ENCODE measurements at regions not wholly inside any gene's neighbourhood (a gene's known extent, or its start where the extent isn't known, plus 50 kb on each side); places are given as distances from the start of the nearest gene placed in this dataset.

DNA sequence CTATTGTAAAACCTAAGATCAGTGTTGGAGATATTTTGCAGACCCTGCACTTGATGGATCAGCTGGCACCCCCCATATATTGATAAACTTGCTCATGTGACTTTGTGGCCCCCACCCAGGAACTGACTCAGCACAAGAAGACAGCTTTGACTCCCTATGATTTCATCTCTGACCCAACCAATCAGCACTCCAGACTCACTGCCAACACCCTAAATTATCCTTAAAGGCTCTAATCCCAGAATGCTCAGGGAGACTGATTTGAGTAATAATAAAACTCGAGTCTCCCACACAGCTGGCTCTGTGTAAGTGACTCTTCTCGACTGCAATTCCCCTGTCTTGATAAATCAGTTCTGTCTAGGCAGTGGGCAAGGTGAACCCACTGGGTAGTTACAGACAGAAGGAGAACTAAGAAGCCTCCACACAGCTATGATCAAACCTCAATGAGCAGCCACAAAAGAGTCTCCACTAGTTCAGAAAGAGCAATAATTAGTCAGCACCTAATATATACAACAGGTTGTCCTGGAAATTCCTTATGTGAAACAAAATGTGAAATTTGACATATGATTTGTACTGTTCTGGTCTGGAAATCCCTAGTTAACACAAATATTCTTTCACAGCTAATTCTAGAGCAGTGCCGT is 52.2 kb downstream of the ACTL7B start:
- Histone ChIP-seq H3K27ac (ENCODE audit: low read depth, low read length) (no peak overlapping the region), H3K4me3 (ENCODE audit: low read length in 3 of 3) (no peak overlapping the region), H3K9me3 (ENCODE audit: control insufficient read depth in 3 of 3, low read length in 3 of 3) (no peaks in the 10 kb centered on the region), H3K27me3 (ENCODE audit: control insufficient read depth in 3 of 3, insufficient read depth in 3 of 3, low read length in 3 of 3) (no peaks in the 10 kb centered on the region), H3K9ac (ENCODE audit: low read depth in 1 of 3, low read length in 3 of 3) (no peak overlapping the region), H3K4me1 (ENCODE audit: control insufficient read depth in 3 of 3, insufficient read depth in 3 of 3, low read length in 3 of 3) (peaks cover 8 to 13% (median 10%) of the 10 kb centered on the region in 3 donors), H3K36me3 (ENCODE audit: control insufficient read depth in 3 of 3, insufficient read depth in 3 of 3, low read length in 3 of 3) (no peaks in the 10 kb centered on the region)

DNA sequence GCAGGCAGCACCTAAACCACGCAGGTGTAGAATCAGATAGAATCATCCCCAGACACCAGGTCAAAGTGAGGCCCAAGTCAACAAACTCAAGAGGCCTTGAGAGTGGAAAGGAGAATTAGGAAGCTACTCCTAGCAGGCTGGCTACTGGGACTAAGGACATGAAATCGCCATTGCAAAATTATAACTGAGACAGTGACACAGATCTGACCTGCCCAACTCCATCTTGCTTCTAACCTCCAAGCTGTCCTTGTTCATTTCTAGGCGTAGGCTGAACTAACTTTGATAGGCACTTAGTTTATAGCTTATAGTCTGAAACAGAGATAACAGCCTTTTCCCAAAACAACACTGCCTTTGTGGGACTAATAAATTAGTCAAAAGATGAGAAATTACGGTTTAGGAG is 52.8 kb downstream of the ACTL7B start:
- H3K36me3 ChIP-seq (ENCODE audit: control insufficient read depth in 3 of 3, insufficient read depth in 3 of 3, low read length in 3 of 3), result no peaks in the 10 kb centered on the region
- no peak overlapping the region for H3K9ac ChIP-seq (ENCODE audit: low read depth in 1 of 3, low read length in 3 of 3)
- no peaks in the 10 kb centered on the region for H3K27me3 ChIP-seq (ENCODE audit: control insufficient read depth in 3 of 3, insufficient read depth in 3 of 3, low read length in 3 of 3)
- H3K27ac ChIP-seq (ENCODE audit: low read depth, low read length), result no peak overlapping the region
- no peak overlapping the region for H3K4me3 ChIP-seq (ENCODE audit: low read length in 3 of 3)
- H3K4me1 ChIP-seq (ENCODE audit: control insufficient read depth in 3 of 3, insufficient read depth in 3 of 3, low read length in 3 of 3), result peaks cover 8 to 13% (median 10%) of the 10 kb centered on the region in 3 donors
- H3K9me3 ChIP-seq (ENCODE audit: control insufficient read depth in 3 of 3, low read length in 3 of 3), result no peaks in the 10 kb centered on the region

DNA sequence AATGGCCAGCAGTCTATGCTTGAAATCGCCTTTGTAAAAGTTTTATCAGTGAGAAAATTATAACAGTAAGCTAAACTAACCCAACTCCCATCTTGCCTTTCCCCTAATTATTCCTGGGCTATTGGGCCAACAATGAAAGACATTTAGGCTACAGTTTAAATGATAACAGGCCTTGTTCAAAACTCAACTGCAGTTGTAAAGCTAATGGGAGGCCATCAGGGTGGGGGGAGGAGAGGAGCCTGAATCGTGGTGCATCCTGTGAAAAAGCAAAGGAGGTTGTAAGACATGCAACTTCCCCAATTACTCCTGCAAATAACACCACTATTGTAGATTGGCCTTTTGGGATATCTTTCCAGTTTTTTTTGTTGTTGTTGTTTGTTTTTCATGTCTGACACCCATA is 53.8 kb downstream of the ACTL7B start:
- peaks cover 8 to 13% (median 10%) of the 10 kb centered on the region in 3 donors for H3K4me1 ChIP-seq (ENCODE audit: control insufficient read depth in 3 of 3, insufficient read depth in 3 of 3, low read length in 3 of 3)
- no peaks in the 10 kb centered on the region for H3K9me3 ChIP-seq (ENCODE audit: control insufficient read depth in 3 of 3, low read length in 3 of 3)
- no peak overlapping the region for H3K4me3 ChIP-seq (ENCODE audit: low read length in 3 of 3)
- H3K9ac ChIP-seq (ENCODE audit: low read depth in 1 of 3, low read length in 3 of 3), result no peak overlapping the region
- H3K27ac ChIP-seq (ENCODE audit: low read depth, low read length), result no peak overlapping the region
- no peaks in the 10 kb centered on the region for H3K27me3 ChIP-seq (ENCODE audit: control insufficient read depth in 3 of 3, insufficient read depth in 3 of 3, low read length in 3 of 3)
- no peaks in the 10 kb centered on the region for H3K36me3 ChIP-seq (ENCODE audit: control insufficient read depth in 3 of 3, insufficient read depth in 3 of 3, low read length in 3 of 3)

DNA sequence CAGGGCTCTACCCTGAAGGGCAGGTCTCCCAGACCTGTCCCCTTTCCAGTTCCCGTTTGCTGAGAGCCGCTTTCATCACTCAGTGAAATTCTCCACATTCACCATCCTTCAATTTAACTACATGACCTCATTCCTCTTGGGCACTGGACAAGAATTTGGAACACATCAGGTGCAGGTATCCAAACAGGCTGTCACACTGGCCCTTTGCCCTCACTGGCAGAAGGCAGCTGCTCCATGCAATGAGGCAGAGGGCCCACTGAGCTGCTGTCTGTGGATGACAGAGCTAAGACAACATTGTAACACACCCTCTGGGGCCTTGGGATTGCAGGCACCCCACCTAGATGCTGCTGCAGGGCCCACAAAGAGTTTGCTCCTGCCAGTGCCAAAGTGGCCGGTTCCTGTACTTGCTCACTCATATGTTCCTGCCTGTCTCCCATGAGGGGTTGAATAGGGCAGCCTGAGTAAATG is 55.1 kb downstream of the ACTL7B start:
- Histone ChIP-seq H3K27ac (ENCODE audit: low read depth, low read length) (peak overlapping the region; percentile 78), H3K9me3 (ENCODE audit: control insufficient read depth in 3 of 3, low read length in 3 of 3) (no peaks in the 10 kb centered on the region), H3K27me3 (ENCODE audit: control insufficient read depth in 3 of 3, insufficient read depth in 3 of 3, low read length in 3 of 3) (no peaks in the 10 kb centered on the region), H3K9ac (ENCODE audit: low read depth in 1 of 3, low read length in 3 of 3) (peak overlapping the region; percentile 5 to 52 (median 50)), H3K4me3 (ENCODE audit: low read length in 3 of 3) (no peak overlapping the region), H3K36me3 (ENCODE audit: control insufficient read depth in 3 of 3, insufficient read depth in 3 of 3, low read length in 3 of 3) (no peaks in the 10 kb centered on the region), H3K4me1 (ENCODE audit: control insufficient read depth in 3 of 3, insufficient read depth in 3 of 3, low read length in 3 of 3) (peaks cover 8 to 13% (median 10%) of the 10 kb centered on the region in 3 donors)

DNA sequence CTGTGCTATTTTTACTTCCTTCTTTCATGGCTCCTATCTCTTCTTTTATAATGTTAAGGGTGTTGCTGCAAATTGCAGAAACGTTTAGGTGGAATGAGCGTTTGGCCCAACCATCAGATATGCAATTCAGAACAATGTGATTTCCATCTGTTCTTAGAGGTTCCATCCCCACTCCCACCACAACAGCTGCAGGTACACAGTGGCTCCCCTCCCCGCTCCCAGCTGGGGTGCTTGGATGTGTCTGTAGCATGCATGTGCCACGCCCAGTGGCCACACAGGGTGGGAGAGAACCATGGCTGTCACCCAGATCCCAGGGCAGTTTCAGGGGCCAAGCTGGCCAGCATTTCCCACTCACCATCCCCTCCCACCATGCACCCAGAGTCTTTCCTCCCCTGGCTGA is 62.2 kb downstream of the ACTL7B start:
- H3K9me3 ChIP-seq (ENCODE audit: control insufficient read depth in 3 of 3, low read length in 3 of 3), result peaks cover 0 to 3% (median 0%) of the 10 kb centered on the region in 3 donors
- no peaks in the 10 kb centered on the region for H3K27me3 ChIP-seq (ENCODE audit: control insufficient read depth in 3 of 3, insufficient read depth in 3 of 3, low read length in 3 of 3)
- no peak overlapping the region for H3K9ac ChIP-seq (ENCODE audit: low read depth in 1 of 3, low read length in 3 of 3)
- no peak overlapping the region for H3K27ac ChIP-seq (ENCODE audit: low read depth, low read length)
- no peaks in the 10 kb centered on the region for H3K4me1 ChIP-seq (ENCODE audit: control insufficient read depth in 3 of 3, insufficient read depth in 3 of 3, low read length in 3 of 3)
- no peaks in the 10 kb centered on the region for H3K36me3 ChIP-seq (ENCODE audit: control insufficient read depth in 3 of 3, insufficient read depth in 3 of 3, low read length in 3 of 3)
- H3K4me3 ChIP-seq (ENCODE audit: low read length in 3 of 3), result no peak overlapping the region

DNA sequence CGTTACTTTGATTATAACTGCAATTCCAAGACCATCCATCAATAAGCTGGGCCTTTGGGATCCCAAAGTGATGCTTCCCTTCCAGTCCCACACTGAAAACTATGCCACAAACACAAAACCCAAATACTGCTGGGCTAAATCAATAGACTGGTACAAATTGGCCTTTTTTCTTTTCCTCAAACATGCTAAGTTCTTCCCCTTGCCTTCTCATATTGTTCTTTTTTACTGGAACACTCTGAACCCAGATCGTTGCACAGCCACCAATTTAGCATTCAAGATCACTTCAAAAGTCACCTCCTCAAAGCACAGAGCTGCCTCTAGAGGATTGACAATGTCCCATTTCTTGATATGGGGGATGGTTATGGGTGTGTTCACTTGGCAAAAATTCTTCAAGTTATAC is 66.0 kb downstream of the ACTL7B start:
- Histone ChIP-seq H3K9me3 (ENCODE audit: control insufficient read depth in 3 of 3, low read length in 3 of 3) (peaks cover 0 to 3% (median 0%) of the 10 kb centered on the region in 3 donors), H3K4me1 (ENCODE audit: control insufficient read depth in 3 of 3, insufficient read depth in 3 of 3, low read length in 3 of 3) (peaks cover under 1 to 6% (median 4%) of the 10 kb centered on the region in 3 donors), H3K9ac (ENCODE audit: low read depth in 1 of 3, low read length in 3 of 3) (no peak overlapping the region), H3K36me3 (ENCODE audit: control insufficient read depth in 3 of 3, insufficient read depth in 3 of 3, low read length in 3 of 3) (no peaks in the 10 kb centered on the region), H3K27ac (ENCODE audit: low read depth, low read length) (no peak overlapping the region), H3K4me3 (ENCODE audit: low read length in 3 of 3) (no peak overlapping the region), H3K27me3 (ENCODE audit: control insufficient read depth in 3 of 3, insufficient read depth in 3 of 3, low read length in 3 of 3) (no peaks in the 10 kb centered on the region)

- no peaks in the 10 kb centered on the region for H3K36me3 ChIP-seq (ENCODE audit: control insufficient read depth in 3 of 3, insufficient read depth in 3 of 3, low read length in 3 of 3)
- no peak overlapping the region for H3K27ac ChIP-seq (ENCODE audit: low read depth, low read length)
- peaks cover 0 to 2% (median 0%) of the 10 kb centered on the region in 3 donors for H3K9me3 ChIP-seq (ENCODE audit: control insufficient read depth in 3 of 3, low read length in 3 of 3)
- H3K27me3 ChIP-seq (ENCODE audit: control insufficient read depth in 3 of 3, insufficient read depth in 3 of 3, low read length in 3 of 3), result no peaks in the 10 kb centered on the region
- no peak overlapping the region for H3K9ac ChIP-seq (ENCODE audit: low read depth in 1 of 3, low read length in 3 of 3)
- H3K4me1 ChIP-seq (ENCODE audit: control insufficient read depth in 3 of 3, insufficient read depth in 3 of 3, low read length in 3 of 3), result peaks cover 14 to 18% (median 15%) of the 10 kb centered on the region in 3 donors
- no peak overlapping the region for H3K4me3 ChIP-seq (ENCODE audit: low read length in 3 of 3)
Measured at GRCh38 chr9:108787690-108788048, 68.1 kb downstream of the ACTL7B start.

DNA sequence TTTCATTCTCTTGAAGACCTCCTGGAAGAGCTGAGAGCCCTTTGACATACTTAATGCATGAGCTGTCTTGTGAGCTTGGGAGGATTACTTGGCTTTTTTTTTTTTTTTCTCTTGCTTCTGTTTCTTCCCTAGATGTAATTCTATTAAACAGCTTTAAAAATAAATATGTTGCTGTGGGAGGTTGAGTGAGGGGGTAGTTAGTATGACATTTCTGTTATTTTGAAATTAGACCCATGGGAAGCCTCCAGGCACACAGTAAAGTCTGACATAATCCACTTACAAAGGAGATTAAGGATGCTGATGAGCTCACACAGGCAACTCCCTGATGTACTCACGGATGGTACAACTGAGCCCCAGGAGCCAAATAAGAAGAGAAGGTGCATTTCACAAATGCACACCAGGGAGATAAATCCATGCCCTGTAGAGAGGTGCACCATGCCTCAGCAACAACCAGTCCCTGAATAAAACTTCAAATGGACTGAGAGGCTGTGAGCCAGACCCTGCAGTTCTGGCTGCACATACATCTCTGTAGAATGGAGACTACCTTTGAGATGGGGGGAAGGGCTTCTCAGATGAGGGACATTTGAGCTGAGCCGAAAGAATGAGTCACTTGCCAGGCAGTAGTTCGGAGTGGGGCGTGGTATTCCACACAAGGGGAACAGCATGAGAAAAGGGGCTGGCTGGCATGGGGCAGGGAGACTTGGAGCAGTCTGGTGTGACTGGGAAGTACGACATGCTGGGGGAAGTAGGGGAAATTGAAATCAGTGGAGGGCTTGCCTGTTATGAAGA is 68.7 kb downstream of the ACTL7B start:
- Histone ChIP-seq H3K9me3 (ENCODE audit: control insufficient read depth in 3 of 3, low read length in 3 of 3) (no peaks in the 10 kb centered on the region), H3K9ac (ENCODE audit: low read depth in 1 of 3, low read length in 3 of 3) (no peak overlapping the region), H3K4me3 (ENCODE audit: low read length in 3 of 3) (no peak overlapping the region), H3K36me3 (ENCODE audit: control insufficient read depth in 3 of 3, insufficient read depth in 3 of 3, low read length in 3 of 3) (no peaks in the 10 kb centered on the region), H3K27me3 (ENCODE audit: control insufficient read depth in 3 of 3, insufficient read depth in 3 of 3, low read length in 3 of 3) (no peaks in the 10 kb centered on the region), H3K27ac (ENCODE audit: low read depth, low read length) (no peak overlapping the region), H3K4me1 (ENCODE audit: control insufficient read depth in 3 of 3, insufficient read depth in 3 of 3, low read length in 3 of 3) (peaks cover 14 to 18% (median 15%) of the 10 kb centered on the region in 3 donors)

- no peaks in the 10 kb centered on the region for H3K36me3 ChIP-seq (ENCODE audit: control insufficient read depth in 3 of 3, insufficient read depth in 3 of 3, low read length in 3 of 3)
- H3K27ac ChIP-seq (ENCODE audit: low read depth, low read length), result no peak overlapping the region
- no peak overlapping the region for H3K4me3 ChIP-seq (ENCODE audit: low read length in 3 of 3)
- H3K9me3 ChIP-seq (ENCODE audit: control insufficient read depth in 3 of 3, low read length in 3 of 3), result no peaks in the 10 kb centered on the region
- H3K27me3 ChIP-seq (ENCODE audit: control insufficient read depth in 3 of 3, insufficient read depth in 3 of 3, low read length in 3 of 3), result no peaks in the 10 kb centered on the region
- H3K4me1 ChIP-seq (ENCODE audit: control insufficient read depth in 3 of 3, insufficient read depth in 3 of 3, low read length in 3 of 3), result peaks cover 14 to 18% (median 15%) of the 10 kb centered on the region in 3 donors
- no peak overlapping the region for H3K9ac ChIP-seq (ENCODE audit: low read depth in 1 of 3, low read length in 3 of 3)
Measured at GRCh38 chr9:108786322-108786721, 69.5 kb downstream of the ACTL7B start.

- Histone ChIP-seq H3K4me1 (ENCODE audit: control insufficient read depth in 3 of 3, insufficient read depth in 3 of 3, low read length in 3 of 3) (peaks cover 14 to 18% (median 15%) of the 10 kb centered on the region in 3 donors), H3K9me3 (ENCODE audit: control insufficient read depth in 3 of 3, low read length in 3 of 3) (no peaks in the 10 kb centered on the region), H3K27me3 (ENCODE audit: control insufficient read depth in 3 of 3, insufficient read depth in 3 of 3, low read length in 3 of 3) (no peaks in the 10 kb centered on the region), H3K27ac (ENCODE audit: low read depth, low read length) (no peak overlapping the region), H3K36me3 (ENCODE audit: control insufficient read depth in 3 of 3, insufficient read depth in 3 of 3, low read length in 3 of 3) (no peaks in the 10 kb centered on the region), H3K4me3 (ENCODE audit: low read length in 3 of 3) (no peak overlapping the region), H3K9ac (ENCODE audit: low read depth in 1 of 3, low read length in 3 of 3) (no peak overlapping the region)
Measured at GRCh38 chr9:108784998-108785397, 70.8 kb downstream of the ACTL7B start.
